HUDEP-2 (cell line): ENCODE measurements at regions not wholly inside any gene's neighbourhood (a gene's known extent, or its start where the extent isn't known, plus 50 kb on each side); places are given as distances from the start of the nearest gene placed in this dataset.

Experiments used
- DNase-seq, 76 experiments: peaks; one replicate each; lab custom pipeline; 2025; ENCODE audit not compliant: unreplicated experiment in 76 of 76; lab: John Stamatoyannopoulos, UW

- DNase-seq: no peak
These were observed 343.0 kb upstream of the ZFHX3 start for GRCh38 chr16:73390936-73391335.

GRCh38 chr16:73390491-73390890, 342.6 kb upstream of the ZFHX3 start:
- DNase-seq: no peak

GRCh38 chr16:73389085-73389484, 341.2 kb upstream of the ZFHX3 start:
- no peak for DNase-seq

GRCh38 chr16:73387979-73388378, 340.1 kb upstream of the ZFHX3 start:
- DNase-seq: no peak

GRCh38 chr16:73385696-73386095, 337.8 kb upstream of the ZFHX3 start:
- DNase-seq: no peak

- DNase-seq: no peak
These were observed 336.7 kb upstream of the ZFHX3 start for GRCh38 chr16:73384506-73385089.

GRCh38 chr16:73383988-73384365, 336.0 kb upstream of the ZFHX3 start:
- DNase-seq: no peak

- DNase-seq: no peak
These were observed 335.5 kb upstream of the ZFHX3 start for GRCh38 chr16:73383195-73383987.

- DNase-seq: no peak
These were observed 330.5 kb upstream of the ZFHX3 start for GRCh38 chr16:73378471-73378870.

- DNase-seq: no peak
These were observed 323.8 kb upstream of the ZFHX3 start for GRCh38 chr16:73371584-73372319.

GRCh38 chr16:73369851-73370250, 321.9 kb upstream of the ZFHX3 start:
- no peak for DNase-seq

GRCh38 chr16:73368715-73369114, 320.8 kb upstream of the ZFHX3 start:
- DNase-seq: no peak

GRCh38 chr16:73365016-73365551, 317.2 kb upstream of the ZFHX3 start:
- peak in 5 of 76 experiments; percentile 1 to 5 (median 2) for DNase-seq

GRCh38 chr16:73364413-73364812, 316.5 kb upstream of the ZFHX3 start:
- no peak for DNase-seq

- DNase-seq: no peak
These were observed 313.1 kb upstream of the ZFHX3 start for GRCh38 chr16:73361061-73361460.

GRCh38 chr16:73356401-73357079, 308.6 kb upstream of the ZFHX3 start:
- DNase-seq: no peak

- no peak for DNase-seq
These were observed 308.1 kb upstream of the ZFHX3 start for GRCh38 chr16:73355981-73356380.

- DNase-seq: no peak
These were observed 306.5 kb upstream of the ZFHX3 start for GRCh38 chr16:73354434-73354833.

- no peak for DNase-seq
These were observed 303.0 kb upstream of the ZFHX3 start for GRCh38 chr16:73350707-73351452.
